GM18505 (cell line): ENCODE measurements at regions not wholly inside any gene's neighbourhood (a gene's known extent, or its start where the extent isn't known, plus 50 kb on each side); places are given as distances from the start of the nearest gene placed in this dataset.

ENCODE experiments used
- ATAC-seq: cut with Tn5 transposase; IDR thresholded peaks from one replicate; pipeline ENCODE4 v1.9.1; 2021; ENCODE audit not compliant: unreplicated experiment
- POLR2A ChIP-seq: IDR thresholded peaks from 4 replicates; pipeline ENCODE4 v1.6.1; 2011; ENCODE audit warnings: borderline replicate concordance; ENCODE audit not compliant: insufficient read depth, insufficient read length; ENCODE audit errors: extremely low read depth

DNA sequence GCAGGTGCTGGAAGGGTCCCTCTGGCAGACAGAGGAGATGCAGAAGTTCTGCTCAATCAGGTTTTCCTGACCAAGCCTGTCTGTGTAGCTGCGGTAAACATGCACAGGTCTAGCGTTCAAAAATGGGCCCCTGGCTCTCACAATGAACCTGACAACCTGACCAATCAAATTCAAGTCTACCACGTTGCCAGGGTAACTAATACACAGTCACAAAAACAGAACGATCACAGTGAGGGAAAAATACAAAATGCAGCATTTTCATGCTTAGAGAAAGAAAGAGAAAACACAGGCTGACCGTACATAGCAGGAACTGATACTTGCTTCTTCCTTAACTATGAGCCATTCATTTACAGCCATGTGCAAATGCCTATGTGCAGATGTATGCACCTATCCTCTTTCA is 353.1 kb upstream of the TSHZ2 start:
- TF ChIP-seq POLR2A: no peak
- ATAC-seq: no peak

- ATAC-seq: no peak
- no peak for TF ChIP-seq POLR2A
Observed at GRCh38 chr20:52616629-52617028, 355.5 kb upstream of the TSHZ2 start.

DNA sequence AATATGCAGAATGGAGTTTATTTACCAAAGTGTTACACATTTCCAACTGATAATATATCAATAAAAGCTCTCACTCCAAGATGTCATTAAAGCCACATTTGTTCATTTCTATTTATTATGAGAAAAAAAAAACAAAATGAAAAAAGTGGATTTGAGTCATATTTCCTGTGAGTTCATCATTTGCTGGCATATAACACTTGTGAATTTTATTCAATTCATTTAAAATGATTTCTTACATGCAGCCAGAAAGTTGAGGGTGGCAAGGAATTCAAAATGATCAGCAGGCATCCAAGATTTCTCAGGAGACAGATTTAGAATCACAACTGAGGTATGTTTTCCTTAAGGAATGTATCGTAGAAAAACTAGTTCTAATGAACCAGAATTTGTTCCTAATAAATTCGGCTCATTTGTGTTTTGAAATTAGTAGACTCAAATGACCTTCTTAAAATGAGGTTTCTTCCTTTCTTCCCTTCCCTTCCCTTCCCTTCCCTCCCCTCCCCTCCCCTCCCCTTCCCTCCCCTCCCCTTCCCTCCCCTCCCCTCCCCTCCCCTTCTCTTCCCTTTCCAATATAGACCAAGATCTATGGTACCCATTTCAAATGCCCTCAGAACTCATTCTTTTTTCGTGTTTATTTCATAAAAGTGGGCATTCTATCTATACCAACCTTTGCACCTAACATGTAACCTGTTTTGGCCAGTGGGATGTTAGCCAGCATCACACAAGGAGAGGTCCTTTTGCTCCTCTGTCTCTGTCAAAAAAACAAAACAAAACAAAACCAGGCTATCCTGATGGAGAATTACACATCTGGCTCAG is 357.9 kb upstream of the TSHZ2 start:
- no peak for ATAC-seq
- no peak for TF ChIP-seq POLR2A

DNA sequence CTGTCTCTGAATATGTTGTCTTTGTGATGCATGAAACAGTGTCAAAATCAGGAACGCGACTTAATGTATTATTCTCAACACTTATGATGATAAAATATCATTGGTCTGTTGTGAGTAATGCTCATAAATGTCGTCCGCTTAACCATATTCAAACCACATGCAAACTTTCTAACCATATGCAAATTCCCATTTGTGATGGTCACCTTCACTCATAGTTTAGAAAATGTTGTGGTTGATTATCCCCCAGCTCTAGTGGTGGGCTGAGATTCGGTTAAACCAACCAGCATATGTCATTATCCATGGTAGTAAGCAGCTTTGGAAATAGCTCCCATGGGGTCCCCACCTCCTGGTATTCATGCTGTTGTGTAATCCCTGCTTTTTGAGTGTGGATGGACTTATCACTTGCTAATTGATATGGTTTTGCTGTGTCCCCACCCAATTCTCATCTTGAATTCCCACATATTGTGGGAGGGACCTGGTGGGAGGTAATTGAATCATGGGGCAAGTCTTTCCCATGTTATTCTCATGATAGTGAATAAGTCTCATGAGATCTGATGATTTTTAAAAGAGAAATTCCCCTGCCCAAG is 360.0 kb upstream of the TSHZ2 start:
- no peak for ATAC-seq

GRCh38 chr20:52610749-52611148 is 361.4 kb upstream of the TSHZ2 start:
- ATAC-seq: no peak
- no peak for TF ChIP-seq POLR2A

More for the DNA sequence above, 360.0 kb upstream of the TSHZ2 start:
- TF ChIP-seq POLR2A: no peak

DNA sequence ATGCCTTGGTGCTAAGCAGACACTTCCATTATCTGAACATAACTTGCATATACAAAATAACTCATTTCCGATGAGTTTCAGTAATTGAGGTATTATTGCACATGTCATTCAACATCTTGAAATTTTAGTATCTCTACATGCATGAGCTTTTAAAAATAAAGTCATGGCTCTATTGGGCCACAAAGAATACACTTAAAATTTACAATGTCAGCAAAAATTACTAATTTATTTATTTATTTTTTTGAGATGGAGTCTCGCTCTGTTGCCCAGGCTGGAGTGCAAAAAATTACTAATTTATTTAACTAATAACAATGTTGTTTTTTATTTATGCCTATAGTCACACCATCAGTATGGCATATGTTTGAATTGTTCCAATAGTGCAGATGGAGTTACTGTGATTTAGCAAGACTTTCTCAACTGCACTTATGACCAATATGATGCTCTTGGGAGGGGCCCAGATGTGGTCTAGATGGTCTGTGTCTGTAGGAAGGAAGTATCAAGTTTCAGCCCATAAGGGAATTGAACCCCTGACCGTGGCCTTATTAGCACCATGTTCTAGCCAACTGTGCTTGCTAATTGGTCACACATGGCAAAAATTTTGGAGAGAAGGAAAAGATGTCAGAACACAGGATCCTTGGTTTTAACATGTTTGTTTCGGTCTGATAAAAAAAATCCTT is 370.7 kb upstream of the TSHZ2 start:
- TF ChIP-seq POLR2A: no peak
- no peak for ATAC-seq

DNA sequence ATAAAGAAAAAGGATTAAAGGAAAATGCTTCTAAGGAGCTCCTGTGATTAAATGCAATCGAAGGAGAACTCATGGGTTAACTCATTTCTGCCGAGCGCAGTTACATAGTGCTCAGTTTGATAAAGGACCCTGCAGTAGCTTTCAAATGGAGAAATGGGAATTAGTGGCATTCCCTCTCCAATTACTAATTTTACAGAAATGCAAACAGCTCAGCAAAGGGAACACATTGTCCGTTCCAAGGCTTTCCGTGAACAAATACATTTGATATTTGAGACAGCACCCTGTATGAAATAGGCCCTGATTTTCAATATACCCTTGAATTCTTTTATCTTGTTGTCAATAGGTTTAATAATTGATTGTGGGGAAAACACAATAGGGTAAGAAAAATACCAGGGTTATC is 375.9 kb upstream of the TSHZ2 start:
- no peak for TF ChIP-seq POLR2A
- ATAC-seq: no peak

DNA sequence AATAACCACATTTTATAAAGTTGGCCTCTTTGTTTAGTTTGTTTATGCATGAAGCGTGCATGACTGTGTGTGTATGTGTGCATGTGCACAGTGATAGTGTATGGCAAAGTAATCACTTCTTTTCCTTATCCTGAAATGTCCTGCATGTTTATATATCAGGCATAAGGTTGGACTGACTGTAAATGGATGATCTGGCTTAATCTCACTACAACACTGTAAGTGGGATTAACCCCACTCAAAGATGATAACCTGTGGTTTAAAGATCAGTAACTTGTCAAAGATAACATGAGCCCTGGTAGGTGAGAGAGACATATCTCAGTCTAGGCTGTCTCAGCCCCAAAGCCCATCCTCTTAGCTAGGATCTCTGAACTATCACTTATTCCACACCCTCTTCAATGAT is 376.6 kb upstream of the TSHZ2 start:
- TF ChIP-seq POLR2A: no peak
- ATAC-seq: no peak

DNA sequence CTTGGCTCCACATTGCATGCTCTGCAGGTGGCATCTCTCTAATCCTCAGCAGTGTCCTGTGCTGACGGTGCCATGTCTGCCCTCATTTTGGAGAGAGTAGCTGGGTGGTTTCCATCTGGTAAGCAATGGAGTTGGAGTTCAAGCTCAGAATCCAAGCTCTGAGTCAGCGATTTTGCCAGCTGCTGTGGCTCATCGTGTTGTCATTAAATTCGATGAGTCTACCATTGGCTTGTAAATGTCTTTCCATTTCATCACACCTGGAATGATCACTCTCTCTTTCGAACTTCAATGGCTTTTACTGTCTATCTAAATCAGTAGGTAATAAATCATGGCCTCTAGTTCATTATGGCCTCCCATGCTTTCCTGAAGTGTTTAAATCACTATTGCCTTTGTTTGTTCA is 378.5 kb upstream of the TSHZ2 start:
- no peak for ATAC-seq
- no peak for TF ChIP-seq POLR2A

DNA sequence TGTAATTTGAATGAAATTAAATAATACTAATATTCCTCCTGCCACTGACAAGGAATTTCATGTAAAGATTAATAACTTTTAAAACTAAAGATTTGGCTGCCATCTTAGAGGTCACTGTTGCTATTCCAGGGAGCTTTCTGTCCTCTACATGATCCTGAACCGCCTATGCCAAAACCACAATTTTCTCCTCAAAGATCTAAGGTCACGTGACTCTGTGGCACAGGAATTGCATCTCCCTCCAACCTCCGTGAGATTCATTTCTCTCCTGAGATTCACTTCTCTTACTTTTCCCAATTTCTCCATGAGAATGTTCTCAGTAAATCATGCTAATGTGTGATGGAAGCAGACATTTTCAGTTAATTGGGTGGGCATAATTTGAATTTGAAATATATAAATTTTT is 379.6 kb upstream of the TSHZ2 start:
- ATAC-seq: no peak
- TF ChIP-seq POLR2A: no peak

DNA sequence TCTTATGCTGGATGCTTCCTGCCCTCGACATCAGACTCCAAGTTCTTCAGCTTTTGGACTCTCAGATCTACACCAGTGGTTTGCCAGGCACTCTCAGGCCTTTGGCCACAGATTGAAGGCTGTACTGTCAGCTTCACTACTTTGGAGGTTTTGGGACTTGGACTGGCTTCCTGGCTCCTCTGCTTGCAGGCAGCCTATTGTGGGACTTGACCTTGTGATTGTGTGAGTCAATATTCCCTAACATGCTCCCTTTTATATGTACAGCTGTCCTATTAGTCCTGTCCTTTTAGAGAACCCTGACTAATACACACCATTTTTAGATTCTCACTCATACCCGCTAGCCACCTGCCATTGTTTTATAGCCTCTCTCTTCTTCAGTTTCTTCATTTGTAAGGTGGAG is 382.1 kb upstream of the TSHZ2 start:
- no peak for TF ChIP-seq POLR2A
- ATAC-seq: no peak

DNA sequence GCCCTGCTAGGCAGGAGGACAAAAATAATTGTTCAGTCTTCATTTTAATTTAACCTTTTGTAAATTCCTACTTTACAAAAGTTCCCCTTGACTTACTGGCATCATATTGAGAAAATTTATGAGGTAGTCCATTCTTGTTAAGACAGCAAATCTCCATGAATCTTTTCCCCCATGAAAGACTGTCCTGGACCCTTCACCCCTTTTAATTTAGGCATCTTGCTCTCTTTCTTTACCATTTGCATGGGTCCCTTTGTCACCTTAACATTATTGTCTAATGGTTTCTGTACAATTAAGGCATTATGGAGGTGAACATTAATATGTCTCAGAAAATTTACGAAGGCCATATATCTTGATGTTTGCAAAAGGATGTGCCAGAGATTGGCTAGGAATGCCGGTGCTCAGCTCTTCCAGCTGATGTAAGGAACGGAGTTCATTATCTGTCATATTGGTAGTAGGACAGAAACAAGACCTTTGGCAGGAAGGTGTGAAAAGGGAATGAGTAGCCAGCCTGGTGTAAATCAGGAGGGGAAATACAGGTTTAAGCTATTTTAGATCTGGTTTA is 382.8 kb upstream of the TSHZ2 start:
- no peak for ATAC-seq
- no peak for TF ChIP-seq POLR2A

- no peak for TF ChIP-seq POLR2A
- no peak for ATAC-seq
Observed at GRCh38 chr20:52586660-52587059, 385.5 kb upstream of the TSHZ2 start.
